GM12892 (cell line): ENCODE measurements at regions not wholly inside any gene's neighbourhood (a gene's known extent, or its start where the extent isn't known, plus 50 kb on each side); places are given as distances from the start of the nearest gene placed in this dataset.
A peak's percentile ranks its signal among the peaks of the same experiment; 100 is the strongest.

ENCODE experiments used
- DNase-seq: peaks from one replicate; pipeline ENCODE4 v3.0.0; 2011; ENCODE audit not compliant: insufficient read length
- FAIRE-seq: peaks from 2 replicates; lab custom pipeline; 2011; peaks lifted over from hg19 to GRCh38; lab: Jason Lieb, UNC
- POLR2A ChIP-seq: IDR thresholded peaks from 2 replicates; pipeline ENCODE4 v1.6.1; 2011; ENCODE audit warnings: low read depth, low read length, control low read depth
- POLR2AphosphoS5 ChIP-seq: IDR thresholded peaks from 2 replicates; pipeline ENCODE4 v1.6.1; 2011; ENCODE audit warnings: low read depth, low read length, control low read depth
- TAF1 ChIP-seq: IDR thresholded peaks from 2 replicates; pipeline ENCODE4 v1.6.1; 2011; ENCODE audit warnings: low read depth, mild to moderate bottlenecking, control low read depth, low read length, borderline replicate concordance

GRCh38 chr16:35749253-35750141, 2290.1 kb downstream of the TP53TG3F start:
- no peak for FAIRE-seq
- TF ChIP-seq POLR2A, result no peak
- TF ChIP-seq POLR2AphosphoS5, result no peak
- no peak for TF ChIP-seq TAF1
- peak; percentile 6 for DNase-seq

DNA sequence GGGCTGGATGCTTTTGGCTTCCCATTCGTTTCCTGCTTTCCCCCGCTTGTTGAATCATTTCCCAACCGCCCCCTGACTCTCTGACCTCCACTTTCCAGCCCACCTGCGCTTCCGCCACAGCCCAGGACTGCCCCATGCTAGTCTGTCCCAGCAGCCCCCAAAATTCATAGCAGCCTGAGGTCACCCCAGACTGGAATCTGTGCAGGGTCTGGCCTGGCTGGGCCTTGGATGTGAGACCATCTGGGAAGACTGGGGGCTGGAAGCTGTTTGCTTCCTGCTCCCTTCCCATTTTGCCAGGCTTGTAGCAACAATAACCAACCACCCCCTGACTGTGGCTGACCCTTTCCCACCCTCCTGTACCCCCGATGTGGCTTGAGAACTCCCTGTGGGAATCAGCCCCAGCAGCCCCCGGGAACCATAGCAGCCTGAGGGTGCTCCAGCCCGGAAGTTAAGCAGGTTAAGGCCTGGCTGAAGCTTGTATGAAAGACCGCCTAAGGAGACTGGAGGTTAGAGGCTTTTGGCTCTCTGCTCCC, 2290.8 kb downstream of the TP53TG3F start:
- TF ChIP-seq POLR2AphosphoS5, result no peak
- TF ChIP-seq TAF1, result no peak
- TF ChIP-seq POLR2A, result no peak
- DNase-seq (no peak), FAIRE-seq (no peak)

DNA sequence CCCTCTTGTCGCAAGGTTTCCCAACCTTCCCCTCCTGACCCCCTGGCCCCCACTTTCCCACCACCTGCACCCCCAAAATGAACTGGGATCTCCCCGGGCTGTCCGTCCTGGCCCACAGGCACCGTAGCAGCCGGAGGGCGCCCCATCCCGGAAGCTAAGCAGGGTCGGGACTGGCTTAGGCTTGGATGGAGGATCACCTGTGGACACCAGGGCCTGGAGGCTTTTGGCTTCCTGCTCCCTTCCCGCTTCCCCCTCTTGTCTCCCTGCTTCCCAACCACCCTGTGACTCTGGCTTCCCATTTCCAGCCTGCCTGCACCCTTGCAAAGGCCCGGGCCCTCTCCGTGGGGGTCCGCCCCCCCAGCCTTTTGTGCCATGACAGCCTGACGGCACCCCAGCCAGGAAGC, 2291.3 kb downstream of the TP53TG3F start:
- DNase-seq, result no peak
- no peak for FAIRE-seq
- no peak for TF ChIP-seq POLR2A
- no peak for TF ChIP-seq TAF1
- no peak for TF ChIP-seq POLR2AphosphoS5

DNA sequence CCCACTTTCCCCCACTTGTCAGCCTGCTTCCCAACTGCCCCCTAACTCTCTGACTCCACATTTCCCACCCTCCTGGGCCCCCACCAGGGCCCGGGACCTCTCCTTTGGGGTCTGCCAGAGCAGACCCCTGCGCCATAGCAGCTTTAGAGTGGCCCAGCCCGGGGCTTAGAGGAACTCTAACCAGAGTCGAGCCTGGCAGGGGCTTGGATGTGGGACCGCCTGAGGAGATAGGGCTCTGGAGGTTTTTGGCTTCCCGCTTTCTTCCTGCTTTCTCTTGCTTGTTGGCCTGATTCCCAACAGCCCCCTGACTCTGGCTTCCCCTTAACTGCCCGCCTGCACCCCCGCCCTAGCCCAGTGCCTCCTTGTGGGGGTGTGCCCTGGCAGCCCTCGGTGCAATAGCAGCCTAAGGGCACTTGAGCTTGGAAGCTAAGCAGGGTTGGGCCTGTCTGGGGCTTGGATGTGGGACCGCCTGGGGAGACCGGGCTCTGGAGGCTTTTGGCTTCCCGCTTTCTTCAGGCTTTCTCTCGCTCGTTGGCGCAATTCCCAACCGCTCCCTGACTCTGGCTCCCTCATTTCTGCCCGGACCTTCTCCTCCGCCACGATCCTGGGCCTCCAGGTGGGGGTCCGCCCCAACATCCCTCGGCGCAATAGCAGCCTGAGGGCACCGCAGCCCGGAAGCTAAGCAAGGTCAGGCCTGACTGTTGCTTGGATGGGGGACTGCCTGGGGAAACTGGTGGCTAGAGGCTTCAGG, 2292.0 kb downstream of the TP53TG3F start:
- no peak for FAIRE-seq
- no peak for DNase-seq
- TF ChIP-seq POLR2AphosphoS5, result no peak
- TF ChIP-seq POLR2A, result no peak
- TF ChIP-seq TAF1, result no peak

DNA sequence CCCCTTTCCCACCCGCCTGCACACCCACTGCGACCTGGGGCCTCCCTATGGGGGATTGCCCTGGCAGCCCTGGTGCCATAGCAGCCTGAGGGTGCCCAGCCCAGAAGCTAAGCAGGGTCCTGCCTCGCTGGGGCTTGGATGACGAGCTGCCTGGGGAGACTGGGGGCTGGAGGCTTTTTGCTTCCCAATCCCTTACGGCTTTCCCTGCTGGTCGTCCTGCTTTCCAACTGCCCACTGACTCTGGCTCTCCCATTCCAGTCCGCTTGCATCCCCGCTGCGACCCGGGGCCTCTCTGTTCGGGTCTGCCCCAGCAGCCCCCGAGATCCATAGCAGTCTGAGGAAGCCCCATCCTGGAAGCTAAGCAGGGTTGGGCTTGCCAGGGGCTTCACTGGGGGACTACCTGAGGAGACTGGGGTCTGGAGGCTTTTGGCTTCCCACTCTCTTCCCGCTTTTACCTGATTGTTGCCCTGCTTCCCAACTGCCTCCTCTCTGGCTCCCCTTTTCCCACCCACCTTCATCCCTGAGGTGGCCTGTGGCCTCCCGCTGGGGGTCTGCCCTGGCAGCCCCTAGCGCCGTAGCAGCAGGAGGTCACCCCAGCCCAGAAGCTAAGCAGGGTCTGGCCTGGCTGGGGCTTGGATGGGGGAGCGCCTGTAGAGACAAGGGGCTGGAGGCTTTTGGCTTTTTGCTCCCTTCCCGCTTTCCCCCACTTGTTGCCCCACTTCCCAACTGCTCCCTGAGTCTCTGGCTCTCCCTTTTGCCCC, 2292.8 kb downstream of the TP53TG3F start:
- no peak for TF ChIP-seq POLR2AphosphoS5
- no peak for TF ChIP-seq TAF1
- TF ChIP-seq POLR2A, result no peak
- FAIRE-seq, result no peak
- DNase-seq, result no peak

DNA sequence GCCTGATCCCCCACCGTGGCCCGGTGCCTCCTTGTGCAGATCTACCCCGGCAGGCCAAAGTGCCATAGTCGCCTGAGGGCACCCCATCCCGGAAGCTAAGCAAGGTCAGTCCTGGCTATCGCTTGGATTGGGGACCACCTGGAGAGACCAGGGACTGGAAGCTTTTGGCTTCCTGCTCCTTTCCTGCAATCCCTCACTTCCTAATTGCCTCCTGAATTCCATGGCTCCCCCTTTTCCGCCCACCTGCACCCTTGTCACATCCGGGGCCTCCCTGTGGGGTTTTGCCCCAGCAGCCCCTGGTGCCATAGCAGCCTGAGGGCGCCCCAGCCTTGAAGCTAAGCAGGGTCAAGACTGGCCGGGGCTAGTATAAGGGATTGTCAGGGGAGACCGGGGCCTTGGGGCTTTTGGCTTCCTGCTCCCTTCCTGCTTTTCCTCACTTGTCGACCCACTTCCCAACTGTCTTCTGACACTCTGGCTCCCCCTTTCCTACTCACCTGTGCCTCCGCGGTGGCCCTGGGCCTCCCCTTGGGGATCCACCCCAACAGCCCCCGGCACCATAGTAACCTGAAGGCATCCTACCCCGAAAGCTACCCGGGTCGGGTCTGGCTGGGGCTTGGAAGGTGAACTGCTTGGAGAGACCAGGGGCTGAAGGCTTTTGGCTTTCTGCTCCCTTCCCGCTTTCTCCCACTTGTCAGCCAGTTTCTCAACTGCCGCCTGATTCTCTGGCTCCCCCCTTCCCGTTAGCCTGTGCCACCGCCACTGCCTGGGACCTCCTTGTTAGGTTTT, 2293.6 kb downstream of the TP53TG3F start:
- no peak for TF ChIP-seq POLR2AphosphoS5
- TF ChIP-seq TAF1, result no peak
- TF ChIP-seq POLR2A, result no peak
- DNase-seq, result no peak
- FAIRE-seq, result no peak

GRCh38 chr16:35753559-35754390, 2294.4 kb downstream of the TP53TG3F start:
- TF ChIP-seq POLR2A (no peak), TAF1 (no peak), POLR2AphosphoS5 (no peak)
- no peak for FAIRE-seq
- peak; percentile 8 for DNase-seq

DNA sequence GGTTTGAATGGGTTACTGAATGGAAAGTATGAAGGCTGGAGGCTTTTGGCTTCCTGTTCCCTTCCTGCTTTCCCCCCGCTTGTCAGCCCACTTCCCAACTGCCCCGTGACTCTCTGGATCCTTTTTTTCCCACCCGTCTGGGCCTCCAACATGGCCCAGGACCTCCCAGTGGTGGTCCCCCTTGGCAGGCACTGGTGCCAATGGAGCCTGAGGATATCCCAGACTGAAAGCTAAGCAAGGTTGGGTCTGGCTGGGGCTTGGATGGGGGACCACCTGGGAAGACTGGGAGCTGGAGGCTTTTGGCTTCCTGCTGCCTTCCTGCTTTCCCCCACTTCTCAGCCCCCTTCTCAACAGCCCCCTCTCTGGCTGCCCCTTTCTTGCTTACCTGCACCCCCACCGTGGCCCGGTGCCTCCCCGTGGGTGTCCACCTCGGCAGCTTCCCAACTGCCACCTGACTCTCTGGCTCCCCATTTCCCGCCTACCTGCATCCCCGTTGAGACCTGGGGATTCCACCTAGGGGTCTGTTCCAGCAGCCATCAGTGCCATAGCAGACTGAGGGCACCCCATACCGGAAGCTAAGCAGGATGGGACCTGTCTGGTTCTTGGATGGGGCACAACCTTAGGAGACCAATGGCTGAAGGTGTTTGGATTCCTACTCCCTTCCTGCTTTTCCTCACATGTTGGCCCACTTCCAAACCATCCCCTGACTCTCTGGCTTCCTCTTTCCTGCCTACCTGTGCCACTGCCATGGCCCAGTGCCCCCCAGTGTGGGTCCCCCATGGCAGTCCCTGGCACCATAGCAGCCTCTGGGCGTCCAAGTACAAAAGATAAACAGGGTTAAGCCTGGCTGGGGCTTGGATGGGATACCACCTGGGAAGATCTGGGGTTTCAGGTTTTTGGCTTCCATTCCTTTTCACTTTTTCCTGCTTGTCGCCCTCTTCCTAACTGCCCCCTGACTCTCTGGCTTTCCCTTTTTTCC, 2295.3 kb downstream of the TP53TG3F start:
- DNase-seq, result peak; percentile 4
- TF ChIP-seq TAF1, result no peak
- no peak for TF ChIP-seq POLR2A
- no peak for TF ChIP-seq POLR2AphosphoS5
- FAIRE-seq, result no peak
